ENCODE measurements at regions not wholly inside any gene's neighbourhood (a gene's known extent, or its start where the extent isn't known, plus 50 kb on each side); places are given as distances from the start of the nearest gene placed in this dataset.
"Not testable (repeated sequence)": the region's sequence is repeated elsewhere in the genome, so short reads cannot be mapped to it uniquely, and the experiment has no call there.

DNA sequence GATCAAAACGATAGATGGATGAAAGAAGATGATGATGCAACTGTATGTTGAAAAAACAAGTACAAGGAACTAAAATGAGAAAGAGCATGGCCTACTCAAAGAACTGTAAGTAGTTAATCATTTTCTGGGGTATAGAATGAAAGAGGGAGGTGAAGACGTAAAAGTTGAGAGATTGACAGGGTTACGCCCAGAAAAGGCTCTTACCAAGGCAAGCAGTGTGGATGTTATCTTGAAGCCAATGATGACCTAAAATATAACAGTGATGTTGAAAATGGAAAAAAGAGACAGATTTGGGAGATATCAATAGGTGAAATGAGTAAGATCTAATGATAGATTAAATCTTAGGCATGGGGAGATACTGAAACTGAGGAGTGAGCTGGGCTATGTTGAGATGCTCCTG lies 80.4 kb upstream of the GNAQ start:
- 90 to 93% methylated on average over 3 of the region's 3 CpGs for WGBS, 2 donors
- H3K4me3 ChIP-seq (ENCODE audit: low read depth, poor library complexity, severe bottlenecking): no peak overlapping the region
- TF ChIP-seq CTCF (IDR thresholded peaks at IDR 0.05) (no peak), POLR2A (IDR thresholded peaks at IDR 0.05) (no peak)
- no peak for DNase-seq (ENCODE audit: low spot score in 2 of 2)
- intact Hi-C loops (cut with DNase I; ENCODE audit: low total_unique reads): loop anchor here (10.0 kb wide), 1 partner anchor 57 kb away; no protein-coding TSS in a partner anchor

DNA sequence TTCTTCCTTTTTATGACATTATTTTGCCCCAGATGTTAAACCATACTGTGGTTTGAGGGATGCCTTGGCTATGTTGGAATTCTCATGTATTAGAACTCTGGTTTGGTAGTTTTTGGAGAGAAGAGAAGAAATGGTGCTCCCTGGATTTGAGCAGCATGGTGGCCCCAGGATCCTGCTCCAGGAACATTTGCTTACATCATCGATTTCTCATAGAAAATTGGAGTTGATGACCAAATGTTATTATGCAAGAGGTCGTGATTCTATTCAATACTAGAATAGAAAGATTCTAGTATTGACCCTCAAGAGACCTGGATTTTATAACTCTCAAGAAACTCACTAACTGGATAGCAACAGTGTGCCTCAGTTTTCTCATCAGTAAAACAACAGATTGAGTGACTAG lies 77.5 kb upstream of the GNAQ start:
- WGBS, 2 donors: 87 to 88% methylated on average over 2 of the region's 2 CpGs

GRCh38 chr9:78106586-78106985 lies 75.0 kb upstream of the GNAQ start:
- intact Hi-C loops (cut with DNase I; ENCODE audit: low total_unique reads); DNase-seq (ENCODE audit: low spot score in 2 of 2); H3K4me3 ChIP-seq (ENCODE audit: low read depth, poor library complexity, severe bottlenecking): not testable (repeated sequence)
- WGBS, 2 donors: 85 to 94% methylated on average over 8 of the region's 8 CpGs

More for the DNA sequence above, 77.5 kb upstream of the GNAQ start:
- intact Hi-C loops (cut with DNase I; ENCODE audit: low total_unique reads): no loop called here
- DNase-seq (ENCODE audit: low spot score in 2 of 2): no peak
- TF ChIP-seq POLR2A (IDR thresholded peaks at IDR 0.05): no peak
- TF ChIP-seq CTCF (IDR thresholded peaks at IDR 0.05): no peak
- no peak overlapping the region for H3K4me3 ChIP-seq (ENCODE audit: low read depth, poor library complexity, severe bottlenecking)

GRCh38 chr9:78103971-78104433 lies 72.4 kb upstream of the GNAQ start:
- WGBS, 2 donors: 62 to 70% methylated on average over 6 of the region's 6 CpGs
- H3K4me3 ChIP-seq (ENCODE audit: low read depth, poor library complexity, severe bottlenecking): no peak overlapping the region
- DNase-seq (ENCODE audit: low spot score in 2 of 2): no peak
- no peak for TF ChIP-seq POLR2A (IDR thresholded peaks at IDR 0.05)
- TF ChIP-seq CTCF (IDR thresholded peaks at IDR 0.05): no peak
- intact Hi-C loops (cut with DNase I; ENCODE audit: low total_unique reads): no loop called here

DNA sequence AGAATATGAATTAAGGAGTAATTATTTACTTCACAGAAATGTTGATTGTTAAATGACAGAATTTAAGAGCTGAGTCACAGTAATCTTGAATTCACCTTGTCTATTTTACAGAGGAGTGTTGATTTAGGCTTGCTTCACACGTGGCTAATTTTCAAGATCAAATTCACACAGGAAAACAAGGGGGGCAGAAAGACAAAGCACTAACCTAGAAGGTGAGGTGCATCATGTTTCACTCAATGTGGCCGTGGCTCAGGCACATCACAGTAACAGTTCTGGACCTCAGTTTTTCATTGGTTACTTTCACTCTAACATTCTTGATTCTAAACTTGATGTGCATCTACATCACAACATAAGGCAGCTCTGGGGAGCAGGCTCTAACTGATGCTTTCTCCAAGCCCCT lies 69.6 kb upstream of the GNAQ start:
- intact Hi-C loops (cut with DNase I; ENCODE audit: low total_unique reads): no loop called here
- 32 to 63% methylated on average over 2 of the region's 2 CpGs for WGBS, 2 donors
- DNase-seq (ENCODE audit: low spot score in 2 of 2): no peak
- no peak overlapping the region for H3K4me3 ChIP-seq (ENCODE audit: low read depth, poor library complexity, severe bottlenecking)
- TF ChIP-seq CTCF (IDR thresholded peaks at IDR 0.05) (no peak), POLR2A (IDR thresholded peaks at IDR 0.05) (no peak)

DNA sequence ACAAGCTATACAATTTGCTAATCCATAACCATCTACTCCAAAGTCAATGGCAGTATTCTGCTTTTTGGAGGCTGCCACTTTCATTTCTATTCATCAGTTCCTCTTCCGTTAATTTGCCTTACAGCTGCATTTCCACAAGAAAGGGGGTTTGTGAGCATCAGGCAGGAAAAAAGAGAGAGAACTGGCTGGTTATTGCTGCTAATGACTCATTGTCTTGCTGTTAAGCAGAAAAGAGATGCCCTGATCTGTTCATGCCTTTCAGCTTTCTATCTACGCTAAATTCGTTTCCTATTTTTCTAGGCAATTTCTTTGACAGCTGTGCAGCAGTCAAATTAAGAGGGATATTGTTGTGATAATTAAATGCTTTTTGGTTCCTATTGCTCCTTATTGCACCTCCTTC lies 65.9 kb upstream of the GNAQ start:
- intact Hi-C loops (cut with DNase I; ENCODE audit: low total_unique reads): no loop called here
- no peak for DNase-seq (ENCODE audit: low spot score in 2 of 2)
- 39 to 55% methylated on average over 3 of the region's 3 CpGs for WGBS, 2 donors

More for the DNA sequence above, 65.9 kb upstream of the GNAQ start:
- TF ChIP-seq CTCF (IDR thresholded peaks at IDR 0.05): no peak
- TF ChIP-seq POLR2A (IDR thresholded peaks at IDR 0.05): no peak
- H3K4me3 ChIP-seq (ENCODE audit: low read depth, poor library complexity, severe bottlenecking): no peak overlapping the region

All from lower leg skin (tissue), 4 donors.